A673 (cell line): ENCODE measurements at regions not wholly inside any gene's neighbourhood (a gene's known extent, or its start where the extent isn't known, plus 50 kb on each side); places are given as distances from the start of the nearest gene placed in this dataset.
"Not testable (repeated sequence)": the region's sequence is repeated elsewhere in the genome, so short reads cannot be mapped to it uniquely, and the experiment has no call there.

ENCODE experiments used
- BruUV-seq: library from RNA; stranded (reverse); fragments of 400-500 nt; replicated peaks from 2 replicates; lab custom pipeline; 2021; lab: Mats Ljungman, UMichigan
- CTCF ChIA-PET: fragments of 300-600 bp; sonication (Branson Sonifier 250); formaldehyde crosslinking; loops from one replicate; lab custom pipeline; 2022; ENCODE audit warnings: antibody characterized with exemption; lab: Charles Lee
- POLR2A ChIA-PET: fragments of 300-600 bp; sonication (Branson Sonifier 250); formaldehyde crosslinking; loops from one replicate; lab custom pipeline; 2022; ENCODE audit warnings: antibody characterized with exemption; ENCODE audit not compliant: low non-redundant PET; lab: Charles Lee
- DNase-seq: peaks from one replicate; pipeline ENCODE4 v3.0.0-alpha.2; 2015; ENCODE audit warnings: low spot score
- H3K27ac ChIP-seq: fragments of 200-600 bp; sonication (generic); 2 replicates; pipeline ENCODE4 v1.5.1; 2016; ENCODE audit warnings: mixed run types, low read depth, mild to moderate bottlenecking, mixed read lengths, antibody characterized with exemption, low read length; ENCODE audit not compliant: poor library complexity, severe bottlenecking
- H3K27me3 ChIP-seq: fragments of 200-600 bp; sonication (generic); replicated peaks from 2 replicates; pipeline ENCODE4 v1.6.1; 2017; ENCODE audit warnings: mixed run types, low read depth, mild to moderate bottlenecking, mixed read lengths, antibody characterized with exemption, low read length; ENCODE audit not compliant: insufficient read depth, poor library complexity
- H3K36me3 ChIP-seq: fragments of 200-600 bp; sonication (generic); 2 replicates; pipeline ENCODE4 v1.6.1; 2016; ENCODE audit warnings: mixed run types, mild to moderate bottlenecking, mixed read lengths, antibody characterized with exemption, low read length; ENCODE audit not compliant: insufficient read depth, poor library complexity, severe bottlenecking
- H3K4me1 ChIP-seq: fragments of 200-600 bp; sonication (generic); 2 replicates; pipeline ENCODE4 v1.6.1; 2017; ENCODE audit warnings: mixed run types, mild to moderate bottlenecking, mixed read lengths, antibody characterized with exemption, low read length; ENCODE audit not compliant: insufficient read depth, poor library complexity, severe bottlenecking
- H3K4me3 ChIP-seq: fragments of 200-600 bp; sonication (generic); 2 replicates; pipeline ENCODE4 v1.5.1; 2016; ENCODE audit warnings: low read depth, mixed run types, mild to moderate bottlenecking, mixed read lengths, low read length; ENCODE audit not compliant: poor library complexity, severe bottlenecking
- H3K9me3 ChIP-seq: fragments of 200-600 bp; sonication (generic); 2 replicates; pipeline ENCODE4 v1.6.1; 2016; ENCODE audit warnings: mixed run types, low read depth, mild to moderate bottlenecking, mixed read lengths, antibody characterized with exemption, low read length; ENCODE audit not compliant: poor library complexity, severe bottlenecking
- intact Hi-C: fragments of 100-400 bp; cut with micrococcal nuclease; formaldehyde crosslinking; loops from one replicate; pipeline ENCODE4 v1.10.0; 2022; ENCODE audit not compliant: unreplicated experiment
- TF ChIP-seq, protein P1 (sequence below): fragments of 300-800, 200-600 bp; sonication (generic); conservative IDR thresholded peaks from 2 replicates; pipeline ENCODE4 v1.5.1; 2017; ENCODE audit warnings: low read depth, mild to moderate bottlenecking, antibody characterized with exemption, low read length, moderate library complexity, mixed read lengths

- H3K4me3 ChIP-seq, H3K27ac ChIP-seq, H3K9me3 ChIP-seq, H3K27me3 ChIP-seq, intact Hi-C loops, POLR2A ChIA-PET, H3K4me1 ChIP-seq, BruUV-seq, CTCF ChIA-PET, H3K36me3 ChIP-seq: not testable (repeated sequence)
- TF ChIP-seq, protein P1, sequence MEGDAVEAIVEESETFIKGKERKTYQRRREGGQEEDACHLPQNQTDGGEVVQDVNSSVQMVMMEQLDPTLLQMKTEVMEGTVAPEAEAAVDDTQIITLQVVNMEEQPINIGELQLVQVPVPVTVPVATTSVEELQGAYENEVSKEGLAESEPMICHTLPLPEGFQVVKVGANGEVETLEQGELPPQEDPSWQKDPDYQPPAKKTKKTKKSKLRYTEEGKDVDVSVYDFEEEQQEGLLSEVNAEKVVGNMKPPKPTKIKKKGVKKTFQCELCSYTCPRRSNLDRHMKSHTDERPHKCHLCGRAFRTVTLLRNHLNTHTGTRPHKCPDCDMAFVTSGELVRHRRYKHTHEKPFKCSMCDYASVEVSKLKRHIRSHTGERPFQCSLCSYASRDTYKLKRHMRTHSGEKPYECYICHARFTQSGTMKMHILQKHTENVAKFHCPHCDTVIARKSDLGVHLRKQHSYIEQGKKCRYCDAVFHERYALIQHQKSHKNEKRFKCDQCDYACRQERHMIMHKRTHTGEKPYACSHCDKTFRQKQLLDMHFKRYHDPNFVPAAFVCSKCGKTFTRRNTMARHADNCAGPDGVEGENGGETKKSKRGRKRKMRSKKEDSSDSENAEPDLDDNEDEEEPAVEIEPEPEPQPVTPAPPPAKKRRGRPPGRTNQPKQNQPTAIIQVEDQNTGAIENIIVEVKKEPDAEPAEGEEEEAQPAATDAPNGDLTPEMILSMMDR: peak; percentile 53
- DNase-seq: peak; percentile 54
Observed at GRCh38 chr4:8961343-8961742, 89.7 kb upstream of the HMX1 start.

DNA sequence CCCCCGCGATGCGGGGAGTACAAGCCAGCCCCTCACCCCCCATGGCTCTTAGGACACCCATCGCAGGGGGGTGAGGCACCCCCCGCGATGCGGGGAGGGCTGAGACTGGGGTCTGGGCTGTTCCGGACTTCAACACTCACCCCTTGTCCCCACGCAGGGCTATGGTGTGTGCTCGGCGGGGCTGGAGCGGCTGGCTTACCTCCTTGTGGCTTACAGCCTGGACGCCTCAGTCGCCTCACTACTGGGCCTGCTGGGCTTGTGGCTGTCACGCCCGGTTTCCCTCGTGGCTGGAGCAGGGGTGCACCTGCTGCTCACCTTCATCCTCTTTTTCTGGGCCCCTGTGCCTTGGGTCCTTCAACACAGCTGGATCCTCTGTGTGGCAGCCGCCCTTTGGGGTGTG, 87.8 kb upstream of the HMX1 start:
- BruUV-seq, intact Hi-C loops, CTCF ChIA-PET: not testable (repeated sequence)

GRCh38 chr4:8954001-8954400, 82.4 kb upstream of the HMX1 start:
- BruUV-seq, CTCF ChIA-PET, POLR2A ChIA-PET: not testable (repeated sequence)

More for the DNA sequence above, 87.8 kb upstream of the HMX1 start:
- H3K4me3 ChIP-seq, POLR2A ChIA-PET, H3K36me3 ChIP-seq, H3K9me3 ChIP-seq, DNase-seq, H3K27ac ChIP-seq, H3K27me3 ChIP-seq, H3K4me1 ChIP-seq: not testable (repeated sequence)

DNA sequence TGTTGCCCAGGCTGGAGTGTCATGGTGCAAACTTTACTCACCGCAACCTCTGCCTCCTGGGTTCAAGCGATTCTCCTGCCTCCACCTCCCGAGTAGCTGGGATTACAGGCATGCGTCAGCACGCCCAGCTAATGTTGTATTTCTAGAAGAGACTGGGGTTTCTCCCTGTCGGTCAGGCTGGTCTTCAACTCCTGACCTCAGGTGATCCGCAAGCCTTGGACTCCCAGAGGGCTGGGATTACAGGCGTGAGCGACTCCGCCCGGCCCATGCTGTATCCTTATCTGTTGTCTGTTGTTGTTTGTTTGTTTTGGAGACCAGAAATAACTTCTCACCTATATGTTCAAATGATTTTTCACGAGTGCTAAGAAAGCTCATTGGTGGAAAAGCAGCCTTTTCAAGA, 81.2 kb upstream of the HMX1 start:
- CTCF ChIA-PET, H3K27me3 ChIP-seq, intact Hi-C loops, H3K36me3 ChIP-seq, H3K27ac ChIP-seq, BruUV-seq, DNase-seq, H3K9me3 ChIP-seq, H3K4me1 ChIP-seq, H3K4me3 ChIP-seq, POLR2A ChIA-PET: not testable (repeated sequence)

More at GRCh38 chr4:8954001-8954400, 82.4 kb upstream of the HMX1 start:
- H3K27me3 ChIP-seq, H3K9me3 ChIP-seq, H3K4me1 ChIP-seq, DNase-seq, H3K36me3 ChIP-seq, intact Hi-C loops, H3K4me3 ChIP-seq, H3K27ac ChIP-seq: not testable (repeated sequence)

DNA sequence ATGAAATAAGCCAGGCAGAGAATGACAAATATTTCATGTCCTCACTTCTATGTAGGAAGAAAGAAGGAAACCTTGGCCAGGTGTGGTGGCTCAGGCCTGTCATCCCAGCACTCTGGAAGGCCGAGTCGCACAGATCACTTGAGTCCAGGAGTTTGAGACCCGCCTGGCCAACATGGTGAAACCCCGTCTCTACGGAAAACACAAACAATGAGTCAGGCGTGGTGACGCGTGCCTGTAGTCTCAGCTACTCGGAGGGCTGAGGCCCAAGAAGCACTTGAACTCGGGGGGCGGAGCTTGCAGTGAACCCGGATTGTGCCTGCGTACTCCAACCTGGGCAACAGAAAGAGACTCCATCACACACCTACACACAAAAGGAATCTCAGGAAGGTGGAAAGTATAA, 80.5 kb upstream of the HMX1 start:
- POLR2A ChIA-PET, H3K4me1 ChIP-seq, H3K9me3 ChIP-seq, H3K27ac ChIP-seq, H3K36me3 ChIP-seq, H3K27me3 ChIP-seq, CTCF ChIA-PET, BruUV-seq, DNase-seq, intact Hi-C loops, H3K4me3 ChIP-seq: not testable (repeated sequence)

- intact Hi-C loops, CTCF ChIA-PET, H3K36me3 ChIP-seq, H3K27me3 ChIP-seq, BruUV-seq, POLR2A ChIA-PET, H3K4me1 ChIP-seq, DNase-seq, H3K9me3 ChIP-seq, H3K4me3 ChIP-seq, H3K27ac ChIP-seq: not testable (repeated sequence)
Observed at GRCh38 chr4:8945506-8945905, 73.9 kb upstream of the HMX1 start.

- H3K4me1 ChIP-seq, H3K9me3 ChIP-seq, BruUV-seq, H3K27me3 ChIP-seq, H3K27ac ChIP-seq, intact Hi-C loops, H3K36me3 ChIP-seq, POLR2A ChIA-PET, H3K4me3 ChIP-seq, DNase-seq, CTCF ChIA-PET: not testable (repeated sequence)
Observed at GRCh38 chr4:8943367-8943766, 71.7 kb upstream of the HMX1 start.
